ENCODE measurements at regions not wholly inside any gene's neighbourhood (a gene's known extent, or its start where the extent isn't known, plus 50 kb on each side); places are given as distances from the start of the nearest gene placed in this dataset.

DNA sequence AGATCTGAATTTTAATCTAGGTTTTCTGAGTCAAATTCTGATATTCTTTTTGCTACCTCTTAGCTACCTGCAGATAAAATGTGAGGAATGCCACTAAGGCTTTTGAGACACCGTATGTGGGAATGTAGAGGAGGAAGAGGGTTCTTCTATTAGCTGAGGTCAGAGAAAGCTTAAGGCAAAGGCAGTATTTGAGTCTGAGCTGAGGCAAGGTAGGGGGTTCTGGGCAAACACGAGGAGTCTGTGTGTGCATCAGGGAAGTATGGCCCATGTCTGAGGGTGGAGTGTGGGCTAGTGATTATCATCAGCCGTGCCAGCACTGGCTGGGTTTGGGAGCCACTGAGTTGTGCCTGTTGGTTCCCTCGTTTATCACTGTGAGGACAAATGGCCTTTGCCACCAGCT, 181.1 kb downstream of the SOX2 start:
- TF ChIP-seq, protein P1, sequence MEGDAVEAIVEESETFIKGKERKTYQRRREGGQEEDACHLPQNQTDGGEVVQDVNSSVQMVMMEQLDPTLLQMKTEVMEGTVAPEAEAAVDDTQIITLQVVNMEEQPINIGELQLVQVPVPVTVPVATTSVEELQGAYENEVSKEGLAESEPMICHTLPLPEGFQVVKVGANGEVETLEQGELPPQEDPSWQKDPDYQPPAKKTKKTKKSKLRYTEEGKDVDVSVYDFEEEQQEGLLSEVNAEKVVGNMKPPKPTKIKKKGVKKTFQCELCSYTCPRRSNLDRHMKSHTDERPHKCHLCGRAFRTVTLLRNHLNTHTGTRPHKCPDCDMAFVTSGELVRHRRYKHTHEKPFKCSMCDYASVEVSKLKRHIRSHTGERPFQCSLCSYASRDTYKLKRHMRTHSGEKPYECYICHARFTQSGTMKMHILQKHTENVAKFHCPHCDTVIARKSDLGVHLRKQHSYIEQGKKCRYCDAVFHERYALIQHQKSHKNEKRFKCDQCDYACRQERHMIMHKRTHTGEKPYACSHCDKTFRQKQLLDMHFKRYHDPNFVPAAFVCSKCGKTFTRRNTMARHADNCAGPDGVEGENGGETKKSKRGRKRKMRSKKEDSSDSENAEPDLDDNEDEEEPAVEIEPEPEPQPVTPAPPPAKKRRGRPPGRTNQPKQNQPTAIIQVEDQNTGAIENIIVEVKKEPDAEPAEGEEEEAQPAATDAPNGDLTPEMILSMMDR (IDR thresholded peaks at IDR 0.05): no peak
- TF ChIP-seq POLR2A (IDR thresholded peaks at IDR 0.05): no peak

Data from testis (tissue), 2 donors.